MM.1S (cell line): ENCODE measurements at regions not wholly inside any gene's neighbourhood (a gene's known extent, or its start where the extent isn't known, plus 50 kb on each side); places are given as distances from the start of the nearest gene placed in this dataset.

Experiments used
- DNase-seq: peaks from one replicate; pipeline ENCODE4 v3.0.0-alpha.2; 2015
- H2AFZ ChIP-seq: fragments of 300-600 bp; sonication (generic); 2 replicates; pipeline ENCODE4 v1.6.0; 2016; ENCODE audit warnings: antibody characterized with exemption, low read length
- H3F3A ChIP-seq: fragments of 300-600 bp; sonication (generic); 2 replicates; pipeline ENCODE4 v1.6.1; 2016; ENCODE audit warnings: mild to moderate bottlenecking, antibody characterized with exemption, low read length, moderate library complexity, mixed read lengths; ENCODE audit not compliant: insufficient read depth
- H3K27ac ChIP-seq: fragments of 300-600 bp; sonication (generic); 2 replicates; pipeline ENCODE4 v1.5.1; 2016; ENCODE audit warnings: mild to moderate bottlenecking, low read length
- H3K27me3 ChIP-seq: fragments of 300-600 bp; sonication (generic); replicated peaks from 2 replicates; pipeline ENCODE4 v1.6.0; 2016; ENCODE audit warnings: low read length; ENCODE audit not compliant: insufficient read depth
- H3K36me3 ChIP-seq: fragments of 300-600 bp; sonication (generic); replicated peaks from 2 replicates; pipeline ENCODE4 v1.6.1; 2016; ENCODE audit warnings: mild to moderate bottlenecking, low read length, mixed read lengths; ENCODE audit not compliant: insufficient read depth
- H3K4me1 ChIP-seq: fragments of 300-600 bp; sonication (generic); 2 replicates; pipeline ENCODE4 v1.6.1; 2016; ENCODE audit warnings: low read length, mixed read lengths
- H3K4me2 ChIP-seq: fragments of 300-600 bp; sonication (generic); 2 replicates; pipeline ENCODE4 v1.6.0; 2016; ENCODE audit warnings: low read depth, low read length
- H3K4me3 ChIP-seq: fragments of 300-600 bp; sonication (generic); 2 replicates; pipeline ENCODE4 v1.5.1; 2016; ENCODE audit warnings: low read length, mixed read lengths
- H3K79me2 ChIP-seq: fragments of 300-600 bp; sonication (generic); 2 replicates; pipeline ENCODE4 v1.6.1; 2016; ENCODE audit warnings: mixed run types, low read length, mixed read lengths
- H3K9ac ChIP-seq: fragments of 300-600 bp; sonication (generic); 2 replicates; pipeline ENCODE4 v1.6.1; 2016; ENCODE audit warnings: low read length, mixed read lengths
- H3K9me2 ChIP-seq: fragments of 300-600 bp; sonication (generic); replicated peaks from 2 replicates; pipeline ENCODE4 v1.6.1; 2016; ENCODE audit warnings: mild to moderate bottlenecking, low read length, mixed read lengths; ENCODE audit not compliant: insufficient read depth
- H3K9me3 ChIP-seq: fragments of 300-600 bp; sonication (generic); replicated peaks from 2 replicates; pipeline ENCODE4 v1.6.1; 2016; ENCODE audit warnings: mild to moderate bottlenecking, low read length, mixed read lengths; ENCODE audit not compliant: insufficient read depth
- H4K20me1 ChIP-seq: fragments of 300-600 bp; sonication (generic); 2 replicates; pipeline ENCODE4 v1.6.1; 2016; ENCODE audit warnings: mild to moderate bottlenecking, low read length, moderate library complexity, mixed read lengths; ENCODE audit not compliant: insufficient read depth
- EZH2 ChIP-seq: fragments of 300-600 bp; sonication (generic); optimal IDR thresholded peaks from 2 replicates; pipeline ENCODE3; 2017; ENCODE audit warnings: low read depth, mild to moderate bottlenecking, antibody characterized with exemption, low read length, mixed read lengths
- EZH2phosphoT487 ChIP-seq: fragments of 300-600 bp; sonication (generic); IDR thresholded peaks from 2 replicates; pipeline ENCODE4 v1.6.1; 2018; ENCODE audit warnings: antibody characterized with exemption, low read length
- TF ChIP-seq, protein P1 (sequence below): fragments of 300-600 bp; sonication (generic); IDR thresholded peaks from 2 replicates; pipeline ENCODE4 v1.5.1; 2016; ENCODE audit warnings: antibody characterized with exemption, low read length, mixed read lengths

DNA sequence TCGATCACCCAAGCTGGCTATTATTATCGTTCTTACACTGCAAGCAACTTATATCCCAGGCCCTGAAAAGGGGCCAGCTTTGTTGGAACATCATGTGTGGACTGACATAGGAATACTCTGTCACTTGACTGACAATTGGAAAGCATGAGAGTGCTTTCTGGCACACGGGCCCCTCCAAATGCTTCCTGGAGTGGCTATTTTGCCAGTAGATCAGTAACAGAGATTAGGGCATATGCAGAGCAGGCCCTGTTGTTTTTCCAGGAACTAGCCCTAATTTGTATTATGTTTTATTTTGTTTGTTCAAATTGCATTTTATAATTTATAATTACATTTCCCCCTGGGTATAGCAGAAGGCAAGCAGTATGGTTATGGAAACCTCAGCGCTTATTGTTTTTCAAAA is 170.1 kb upstream of the FRMD6 start:
- Histone ChIP-seq H3K4me1 (no peaks in the 10 kb centered on the region), H4K20me1 (no peaks in the 10 kb centered on the region), H3K27me3 (no peaks in the 10 kb centered on the region), H2AFZ (no peak overlapping the region), H3K79me2 (no peaks in the 10 kb centered on the region), H3K4me3 (no peak overlapping the region), H3K36me3 (no peaks in the 10 kb centered on the region), H3K9me3 (no peaks in the 10 kb centered on the region), H3F3A (no peaks in the 10 kb centered on the region), H3K9ac (no peak overlapping the region), H3K4me2 (no peak overlapping the region), H3K9me2 (no peaks in the 10 kb centered on the region), H3K27ac (no peak overlapping the region)
- no peak for DNase-seq
- no peak for TF ChIP-seq EZH2
- no peak for TF ChIP-seq EZH2phosphoT487
- TF ChIP-seq, protein P1, sequence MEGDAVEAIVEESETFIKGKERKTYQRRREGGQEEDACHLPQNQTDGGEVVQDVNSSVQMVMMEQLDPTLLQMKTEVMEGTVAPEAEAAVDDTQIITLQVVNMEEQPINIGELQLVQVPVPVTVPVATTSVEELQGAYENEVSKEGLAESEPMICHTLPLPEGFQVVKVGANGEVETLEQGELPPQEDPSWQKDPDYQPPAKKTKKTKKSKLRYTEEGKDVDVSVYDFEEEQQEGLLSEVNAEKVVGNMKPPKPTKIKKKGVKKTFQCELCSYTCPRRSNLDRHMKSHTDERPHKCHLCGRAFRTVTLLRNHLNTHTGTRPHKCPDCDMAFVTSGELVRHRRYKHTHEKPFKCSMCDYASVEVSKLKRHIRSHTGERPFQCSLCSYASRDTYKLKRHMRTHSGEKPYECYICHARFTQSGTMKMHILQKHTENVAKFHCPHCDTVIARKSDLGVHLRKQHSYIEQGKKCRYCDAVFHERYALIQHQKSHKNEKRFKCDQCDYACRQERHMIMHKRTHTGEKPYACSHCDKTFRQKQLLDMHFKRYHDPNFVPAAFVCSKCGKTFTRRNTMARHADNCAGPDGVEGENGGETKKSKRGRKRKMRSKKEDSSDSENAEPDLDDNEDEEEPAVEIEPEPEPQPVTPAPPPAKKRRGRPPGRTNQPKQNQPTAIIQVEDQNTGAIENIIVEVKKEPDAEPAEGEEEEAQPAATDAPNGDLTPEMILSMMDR: no peak

DNA sequence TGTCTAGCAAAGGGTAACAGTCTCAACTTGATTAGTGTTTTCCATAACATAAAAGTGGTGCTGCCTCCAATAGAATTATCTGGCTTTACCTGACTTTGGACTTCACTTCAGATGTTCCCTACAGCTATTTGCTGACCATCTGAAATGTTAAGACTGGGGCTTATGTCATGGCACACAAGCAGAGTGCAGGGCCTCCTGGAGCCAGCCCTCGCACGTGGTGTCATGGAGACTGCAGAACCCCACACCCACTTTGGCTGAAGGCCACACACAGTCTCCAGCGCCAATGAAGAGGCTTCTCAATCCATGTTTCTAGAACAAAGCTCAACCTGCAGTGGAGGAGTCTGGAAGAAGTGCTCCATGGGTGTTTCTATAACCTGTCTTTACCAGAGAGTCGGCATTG is 169.6 kb upstream of the FRMD6 start:
- Histone ChIP-seq H3K9me3 (no peaks in the 10 kb centered on the region), H3K79me2 (no peaks in the 10 kb centered on the region), H4K20me1 (no peaks in the 10 kb centered on the region), H3K4me1 (no peaks in the 10 kb centered on the region), H2AFZ (no peak overlapping the region), H3F3A (no peaks in the 10 kb centered on the region), H3K4me3 (no peak overlapping the region), H3K4me2 (no peak overlapping the region), H3K9me2 (no peaks in the 10 kb centered on the region), H3K27ac (no peak overlapping the region), H3K9ac (no peak overlapping the region), H3K27me3 (no peaks in the 10 kb centered on the region), H3K36me3 (no peaks in the 10 kb centered on the region)
- TF ChIP-seq EZH2: no peak
- DNase-seq: no peak

DNA sequence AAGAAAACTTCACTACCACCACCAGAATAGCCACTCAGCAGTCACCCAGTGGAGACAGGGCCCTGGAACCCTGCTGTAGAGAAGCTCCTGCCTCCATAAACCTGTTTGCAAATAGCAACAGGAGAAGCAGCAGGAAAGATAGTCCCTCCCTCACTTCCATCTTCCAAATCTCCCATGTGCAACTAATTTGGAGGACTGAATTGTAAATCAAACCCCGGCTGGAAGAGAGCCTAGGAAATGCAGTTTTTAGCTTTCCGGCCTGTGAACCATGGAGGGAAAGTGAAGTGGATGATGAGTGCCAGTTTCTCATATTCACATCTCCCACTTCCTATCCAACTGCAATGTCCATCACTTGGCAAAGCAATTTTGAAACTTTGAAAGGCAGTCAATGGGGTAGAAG is 167.2 kb upstream of the FRMD6 start:
- Histone ChIP-seq H3K79me2 (no peaks in the 10 kb centered on the region), H3K27ac (no peak overlapping the region), H4K20me1 (no peaks in the 10 kb centered on the region), H2AFZ (no peak overlapping the region), H3K4me3 (no peak overlapping the region), H3K4me1 (no peaks in the 10 kb centered on the region), H3K36me3 (no peaks in the 10 kb centered on the region), H3F3A (no peaks in the 10 kb centered on the region), H3K9me2 (no peaks in the 10 kb centered on the region), H3K9ac (no peak overlapping the region), H3K4me2 (no peak overlapping the region), H3K9me3 (no peaks in the 10 kb centered on the region), H3K27me3 (no peaks in the 10 kb centered on the region)
- TF ChIP-seq, protein P1: no peak
- no peak for TF ChIP-seq EZH2
- TF ChIP-seq EZH2phosphoT487: no peak
- DNase-seq: no peak

DNA sequence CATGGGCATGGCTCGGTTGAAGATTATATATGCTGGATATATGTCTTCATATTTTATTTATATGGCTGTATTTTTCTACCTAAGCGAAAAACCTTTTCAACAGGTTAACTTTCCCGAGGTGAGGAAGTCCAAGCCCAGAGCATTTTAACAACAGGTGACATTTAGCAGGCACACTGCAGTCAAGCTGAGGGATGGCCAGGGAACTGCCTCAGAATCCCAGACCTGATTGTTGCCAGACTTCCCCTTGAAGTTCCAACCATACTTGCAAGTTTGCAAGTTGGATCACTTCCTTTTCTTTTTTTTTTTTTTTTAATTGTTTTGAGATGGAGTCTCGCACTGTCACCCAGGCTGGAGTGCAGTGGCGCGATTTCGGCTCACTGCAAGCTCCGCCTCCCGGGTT is 166.0 kb upstream of the FRMD6 start:
- H3K4me1 ChIP-seq: no peaks in the 10 kb centered on the region
- H3K4me3 ChIP-seq: no peak overlapping the region
- no peaks in the 10 kb centered on the region for H4K20me1 ChIP-seq
- no peaks in the 10 kb centered on the region for H3K36me3 ChIP-seq
- DNase-seq: no peak
- no peaks in the 10 kb centered on the region for H3F3A ChIP-seq
- no peaks in the 10 kb centered on the region for H3K9me3 ChIP-seq
- no peaks in the 10 kb centered on the region for H3K9me2 ChIP-seq
- H2AFZ ChIP-seq: no peak overlapping the region
- no peaks in the 10 kb centered on the region for H3K27me3 ChIP-seq
- no peaks in the 10 kb centered on the region for H3K79me2 ChIP-seq
- TF ChIP-seq EZH2 (no peak), EZH2phosphoT487 (no peak)
- TF ChIP-seq, protein P1: no peak
- no peak overlapping the region for H3K27ac ChIP-seq
- no peak overlapping the region for H3K4me2 ChIP-seq
- no peak overlapping the region for H3K9ac ChIP-seq
